NCI-H2171 (cell line): ENCODE measurements at regions not wholly inside any gene's neighbourhood (a gene's known extent, or its start where the extent isn't known, plus 50 kb on each side); places are given as distances from the start of the nearest gene placed in this dataset.
"Not testable (repeated sequence)": the region's sequence is repeated elsewhere in the genome, so short reads cannot be mapped to it uniquely, and the experiment has no call there.

Experiments
- DNase-seq: peaks from one replicate; lab custom pipeline; 2025; lab: John Stamatoyannopoulos, UW

DNA sequence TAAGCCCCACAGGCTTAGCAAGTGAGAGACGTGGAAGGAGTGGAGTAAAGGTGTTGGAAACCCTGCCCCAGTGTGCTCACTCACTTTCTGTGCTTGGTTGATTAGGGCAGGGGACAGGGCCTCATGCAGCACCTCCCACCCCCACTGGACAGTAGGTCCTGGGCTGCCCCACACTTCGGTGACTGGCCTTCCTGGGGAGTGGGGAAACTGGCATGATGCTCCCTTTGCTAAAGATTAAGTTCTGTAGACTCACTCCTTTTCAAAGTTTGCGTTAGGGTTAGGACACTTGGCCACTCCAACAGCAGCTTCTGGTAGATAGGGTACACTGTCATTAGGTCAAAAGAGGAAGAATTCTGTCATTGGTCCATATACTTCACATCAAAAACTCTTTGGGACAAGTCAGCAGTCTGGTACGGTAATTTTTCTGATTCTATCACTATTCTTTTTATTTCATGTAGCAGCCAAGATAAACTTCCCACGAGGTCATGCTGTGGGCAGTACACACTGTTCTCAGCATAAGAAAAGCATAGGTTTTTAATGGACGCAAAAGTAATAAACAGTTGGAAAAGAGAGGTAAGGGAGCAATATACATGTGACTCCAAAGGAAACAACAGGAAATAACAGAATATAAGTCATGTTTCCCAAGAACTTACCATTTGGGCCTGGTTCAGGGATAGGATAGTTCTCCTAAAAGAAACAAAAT lies 106.6 kb upstream of the TERB2 start:
- DNase-seq: not testable (repeated sequence)

DNA sequence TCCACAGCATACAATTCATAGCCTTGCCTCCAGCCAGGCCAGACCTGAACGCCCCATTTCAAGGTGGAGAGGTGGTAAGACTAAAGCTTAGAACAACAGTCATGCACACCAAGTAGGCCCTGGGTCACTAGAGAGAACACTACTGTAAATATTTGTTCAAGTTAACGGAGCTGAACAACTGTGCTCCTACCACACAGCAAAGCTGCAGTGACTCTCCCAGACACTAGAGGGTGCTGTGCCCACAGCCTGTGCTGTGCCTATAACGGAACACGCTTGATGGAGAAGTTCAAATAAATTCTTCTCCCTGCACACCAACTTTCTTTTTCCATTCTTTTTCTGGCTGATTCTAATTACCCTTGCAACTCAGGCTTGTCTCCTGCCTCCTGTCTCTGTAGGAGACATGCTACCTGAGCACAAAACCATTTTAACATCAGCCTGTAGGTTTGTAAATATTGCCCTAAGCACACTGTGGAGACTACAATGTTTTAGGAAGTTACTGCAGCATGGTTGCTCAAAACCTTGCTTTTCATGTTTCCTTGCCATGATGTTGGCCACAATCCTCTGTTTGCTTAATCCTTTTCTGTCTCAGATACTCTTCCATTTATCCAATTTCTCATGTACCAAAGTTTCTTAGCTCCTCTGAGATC lies 103.1 kb upstream of the TERB2 start:
- not testable (repeated sequence) for DNase-seq

DNA sequence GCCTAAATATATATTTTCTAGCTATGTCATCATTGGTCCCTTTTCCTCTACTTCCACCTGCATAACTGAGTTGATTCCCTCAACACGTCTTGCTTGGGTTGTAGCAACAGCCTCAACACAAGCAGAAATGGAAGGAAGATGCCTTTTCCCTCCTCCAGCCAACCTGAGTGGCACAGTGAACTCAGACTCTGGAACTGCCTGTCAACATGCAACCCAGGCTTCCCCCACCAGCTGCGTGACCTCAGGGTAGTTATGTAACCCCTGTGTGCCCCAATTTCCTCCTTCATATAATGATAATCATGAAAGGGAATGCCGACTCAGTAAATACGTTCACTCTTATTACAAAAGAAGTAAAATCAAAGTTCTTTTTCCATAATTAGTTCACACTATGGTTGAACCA lies 101.8 kb upstream of the TERB2 start:
- DNase-seq: not testable (repeated sequence)

DNA sequence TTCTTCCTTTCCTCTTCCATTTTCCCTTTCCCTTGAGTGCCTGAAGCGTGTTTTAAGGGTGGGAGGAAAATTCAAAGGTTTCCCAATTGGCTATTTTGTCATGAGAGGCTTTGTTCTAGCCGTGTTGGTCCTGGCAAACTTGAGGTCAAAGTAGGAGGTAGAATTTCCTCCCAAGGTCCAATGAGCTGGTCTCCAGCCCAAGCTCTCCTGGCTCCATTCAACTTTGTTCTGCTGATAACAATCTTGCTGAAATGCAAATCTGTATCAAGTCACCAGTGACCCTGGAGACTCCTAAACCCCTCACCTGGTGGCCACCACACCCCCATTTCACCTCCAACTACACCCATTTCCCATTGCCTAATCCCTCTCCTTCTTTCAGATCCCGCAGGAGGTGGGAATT lies 100.2 kb upstream of the TERB2 start:
- DNase-seq: not testable (repeated sequence)

DNA sequence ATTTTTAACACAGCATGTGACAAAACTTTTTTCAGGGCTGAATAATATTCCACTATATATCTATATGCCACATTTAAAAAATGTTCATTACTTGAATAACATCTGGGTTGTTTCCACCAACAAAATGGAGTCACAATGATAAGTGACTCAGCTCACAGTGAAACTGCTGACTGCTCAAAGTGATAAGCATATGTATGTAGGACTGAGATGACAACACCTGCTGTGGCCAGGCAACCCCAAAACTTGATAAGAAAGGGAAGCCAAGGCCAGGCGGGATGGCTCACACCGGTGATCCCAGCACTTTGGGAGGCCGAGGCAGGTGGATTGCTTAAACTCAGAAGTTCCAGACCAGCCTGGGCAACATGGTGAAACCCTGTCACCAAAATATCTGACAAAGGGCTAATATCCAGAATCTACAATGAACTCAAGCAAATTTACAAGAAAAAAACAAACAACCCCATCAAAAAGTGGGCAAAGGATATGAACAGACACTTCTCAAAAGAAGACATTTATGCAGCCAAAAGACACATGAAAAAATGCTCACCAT lies 99.2 kb upstream of the TERB2 start:
- DNase-seq: not testable (repeated sequence)

DNA sequence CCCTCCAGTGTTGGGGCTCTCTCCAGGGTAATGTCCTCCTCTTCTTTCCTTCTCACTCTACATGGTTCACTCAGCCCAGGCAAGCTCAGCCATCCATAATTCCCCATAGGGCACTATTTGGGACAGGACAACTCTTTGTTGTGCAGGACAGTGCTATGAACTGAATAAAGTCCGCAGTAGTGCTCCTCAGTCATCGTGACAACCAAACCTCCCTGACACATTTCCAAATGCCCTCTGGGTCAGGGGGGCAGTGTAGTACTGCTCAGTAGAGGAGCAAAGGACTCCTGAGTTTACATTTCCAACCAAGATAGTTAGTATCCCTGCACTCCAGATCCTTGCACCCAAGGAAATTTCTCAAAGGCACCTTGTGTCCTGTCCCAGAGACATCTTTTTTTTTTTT lies 97.4 kb upstream of the TERB2 start:
- not testable (repeated sequence) for DNase-seq

DNA sequence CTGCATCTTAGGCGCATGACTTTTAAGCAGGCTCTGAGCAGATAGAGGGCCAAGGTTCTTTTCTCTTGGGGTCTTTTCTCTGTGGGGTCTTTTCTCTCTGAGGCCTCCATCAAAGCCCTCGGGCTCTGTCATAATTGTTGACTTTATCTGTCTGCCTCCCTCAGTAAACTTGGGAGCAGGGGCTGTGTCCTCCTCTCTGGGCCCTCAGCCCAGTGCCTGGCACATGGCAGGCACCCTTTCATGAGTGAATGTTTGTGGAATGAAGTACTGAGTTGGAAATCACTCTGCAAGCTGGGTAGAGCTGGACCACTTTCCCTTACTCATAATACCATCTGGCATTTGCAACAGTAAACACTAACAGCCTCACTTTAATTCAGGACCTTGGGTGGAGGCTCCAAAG lies 96.3 kb upstream of the TERB2 start:
- not testable (repeated sequence) for DNase-seq

DNA sequence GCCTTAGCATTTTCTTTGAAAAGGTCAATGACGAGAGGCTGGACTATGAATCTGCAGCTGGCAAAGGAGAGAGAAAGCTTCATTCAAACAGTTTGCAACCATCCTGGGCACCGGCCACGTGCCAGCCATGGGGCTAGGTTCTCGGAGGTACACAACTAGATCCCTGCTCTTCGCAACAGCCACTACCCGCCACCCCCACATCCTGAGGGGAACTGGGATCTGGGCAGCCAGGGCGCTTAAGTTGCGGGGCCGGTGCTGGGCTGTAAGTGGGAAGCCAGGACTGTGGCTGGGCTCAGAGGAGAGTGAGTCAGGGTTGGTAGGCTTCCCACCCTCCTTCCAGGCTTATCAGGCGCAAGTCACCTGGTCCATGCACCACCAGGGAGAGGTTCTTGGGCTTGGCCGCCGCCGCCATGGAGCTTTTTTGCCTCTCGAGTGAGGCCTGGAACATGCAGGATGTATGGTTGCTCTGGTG lies 95.0 kb upstream of the TERB2 start:
- no peak for DNase-seq

DNA sequence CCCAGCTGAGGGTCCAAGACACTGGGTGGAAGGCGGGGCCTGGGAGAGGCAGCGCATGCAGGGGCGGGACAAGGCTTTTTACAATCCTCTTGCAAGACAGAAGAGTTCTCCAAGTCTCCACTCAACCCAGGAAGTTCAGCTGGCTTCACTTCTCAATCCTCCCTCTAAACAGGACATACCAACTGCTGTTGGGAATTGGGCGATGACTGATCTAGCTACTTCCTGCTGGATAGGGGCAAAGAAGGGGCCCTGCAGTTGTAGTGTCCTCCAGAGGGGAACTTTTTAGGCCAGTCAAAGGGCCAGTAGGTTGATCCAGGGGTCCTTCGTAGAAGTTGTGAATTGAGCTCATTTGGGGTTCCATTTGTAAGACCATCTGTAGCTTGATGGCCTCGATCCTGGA lies 94.6 kb upstream of the TERB2 start:
- no peak for DNase-seq

DNA sequence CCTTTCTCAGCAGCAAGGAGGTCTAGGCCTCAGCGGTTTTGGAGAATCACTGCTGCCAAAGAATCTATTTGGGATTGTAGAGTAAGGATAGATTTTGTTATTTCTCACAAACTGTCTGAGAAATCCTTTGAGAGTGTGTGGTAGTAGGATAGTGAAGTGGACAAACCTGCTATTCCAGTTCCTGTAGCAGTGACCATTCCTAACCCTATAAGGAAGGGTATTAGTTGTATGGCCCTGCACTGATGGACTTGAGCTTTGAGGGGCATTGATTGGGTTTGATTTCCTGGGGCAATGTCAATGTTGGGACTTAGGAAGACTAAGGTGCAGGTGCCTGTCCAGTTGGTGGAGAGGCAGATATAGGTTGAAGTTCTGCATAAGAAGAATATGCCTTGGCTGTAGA lies 93.6 kb upstream of the TERB2 start:
- DNase-seq: not testable (repeated sequence)

DNA sequence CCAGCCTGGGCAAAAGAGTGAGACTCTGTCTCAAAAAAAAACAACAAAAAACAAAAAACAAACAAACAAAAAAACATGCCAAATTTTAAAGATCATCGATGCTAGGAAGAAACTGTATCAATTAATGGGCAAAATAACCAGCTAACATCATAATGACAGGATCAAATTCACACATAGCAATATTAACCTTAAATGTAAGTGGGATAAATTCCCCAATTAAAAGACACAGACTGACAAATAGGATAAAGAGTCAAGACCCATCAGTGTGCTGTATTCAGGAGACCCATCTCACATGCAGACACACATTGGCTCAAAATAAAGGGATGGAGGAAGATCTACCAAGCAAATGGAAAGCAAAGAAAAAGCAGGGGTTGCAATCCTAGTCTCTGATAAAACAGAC lies 88.4 kb upstream of the TERB2 start:
- DNase-seq: not testable (repeated sequence)

DNA sequence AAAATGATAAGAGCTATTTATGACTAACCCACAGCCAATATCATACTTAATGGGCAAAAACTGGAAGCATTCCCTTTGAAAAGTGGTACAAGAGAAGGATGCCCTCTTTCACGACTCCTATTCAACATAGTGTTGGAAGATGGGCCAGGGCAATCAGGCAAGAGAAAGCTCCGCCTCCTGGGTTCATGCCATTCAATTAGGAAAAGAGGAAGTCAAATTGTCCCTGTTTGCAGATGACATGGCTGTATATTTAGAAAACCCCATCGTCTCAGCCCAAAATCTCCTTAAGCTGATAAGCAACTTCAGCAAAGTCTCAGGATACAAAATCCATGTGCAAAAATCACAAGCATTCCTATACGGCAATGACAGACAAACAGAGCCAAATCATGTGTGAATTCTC lies 86.4 kb upstream of the TERB2 start:
- DNase-seq: not testable (repeated sequence)

DNA sequence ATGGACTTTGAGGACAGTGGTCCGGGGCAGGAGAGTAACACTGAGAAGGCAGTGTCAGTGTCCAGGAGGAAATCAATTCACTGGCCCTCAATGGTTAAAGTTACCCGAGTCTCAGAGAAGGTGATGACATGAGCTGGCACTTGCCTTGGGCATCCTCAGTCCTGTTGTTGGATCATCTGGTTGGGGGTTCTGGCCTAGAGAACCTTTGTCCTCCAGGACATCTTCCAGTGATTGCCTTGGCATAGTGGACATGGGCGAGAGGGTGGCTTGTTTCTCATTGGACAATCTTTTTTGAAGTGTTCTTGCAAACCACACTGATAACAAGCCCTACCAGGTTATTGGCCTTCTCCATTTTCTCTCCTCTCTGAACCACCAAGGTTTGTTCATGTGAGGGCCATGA lies 83.4 kb upstream of the TERB2 start:
- no peak for DNase-seq

DNA sequence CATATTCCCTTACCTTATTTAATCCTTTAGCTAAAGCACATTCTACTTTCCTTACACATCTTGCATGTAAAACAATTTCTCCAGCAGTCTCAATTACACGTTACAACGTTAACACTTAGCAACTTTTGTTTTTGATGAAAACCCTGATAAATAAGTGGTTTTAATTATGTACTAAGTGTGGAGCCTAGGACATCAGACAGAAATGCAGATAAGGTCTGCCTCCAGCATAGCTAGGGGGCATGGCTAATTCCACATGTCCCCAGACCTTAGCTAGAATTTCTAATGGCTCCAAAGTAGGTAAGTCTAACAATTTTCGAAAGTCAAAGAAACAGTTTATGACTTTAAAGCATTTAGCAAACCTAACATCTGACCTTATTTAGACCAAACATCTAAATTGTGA lies 77.4 kb upstream of the TERB2 start:
- DNase-seq: no peak

DNA sequence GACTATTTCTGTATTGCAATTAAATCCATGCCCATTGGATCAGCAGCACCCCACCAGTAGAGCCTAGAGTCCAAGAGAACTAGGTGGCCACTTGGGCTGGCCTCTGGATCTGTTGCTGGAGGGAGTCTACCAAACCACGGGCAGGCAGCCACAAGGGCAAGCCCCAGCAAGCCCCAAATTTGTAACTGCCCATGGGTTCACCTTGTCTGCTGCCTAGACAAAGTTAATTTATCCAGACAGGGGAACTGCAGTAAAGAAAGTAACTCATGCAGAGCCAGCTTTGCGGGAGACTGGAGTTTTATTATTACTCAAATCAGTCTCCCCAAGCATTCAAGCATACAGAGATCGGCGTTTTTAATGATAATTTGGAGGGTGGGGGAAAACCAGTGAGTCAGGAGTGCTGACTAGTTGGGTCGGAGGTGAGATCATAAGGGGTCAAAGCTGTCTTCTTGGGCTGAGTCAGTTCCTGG lies 74.0 kb upstream of the TERB2 start:
- no peak for DNase-seq

DNA sequence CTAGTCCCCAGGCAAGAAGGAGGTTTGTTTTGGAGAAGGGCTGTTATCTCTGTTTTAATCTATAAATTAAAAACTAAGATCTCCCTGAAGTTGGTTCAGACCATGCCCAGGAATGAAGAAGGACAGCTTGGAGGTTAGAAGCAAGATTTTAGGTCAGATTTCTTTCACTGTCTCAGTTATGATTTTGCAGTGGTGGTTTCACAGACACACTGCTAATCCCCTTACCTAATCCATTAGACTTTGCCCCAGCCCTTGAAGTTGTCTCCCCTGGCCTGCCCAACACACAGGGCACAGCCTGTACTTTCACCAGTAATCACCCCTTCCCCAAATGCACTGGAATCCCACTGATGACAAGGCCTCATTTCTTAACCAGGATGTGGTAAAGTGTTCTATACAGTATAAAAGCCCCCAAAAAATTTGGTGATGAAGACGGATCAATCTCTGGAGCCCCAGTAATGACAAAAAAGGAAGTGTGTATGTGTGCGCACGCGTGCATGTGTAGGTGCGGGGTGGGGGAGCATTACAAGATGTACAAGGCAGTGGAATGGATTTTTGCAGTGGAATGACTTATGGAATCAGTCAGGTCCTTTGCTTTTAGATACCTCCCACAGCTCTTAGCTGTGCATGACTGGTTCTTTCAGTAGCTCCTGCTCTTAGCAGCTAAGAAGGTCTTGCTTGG lies 73.1 kb upstream of the TERB2 start:
- no peak for DNase-seq

DNA sequence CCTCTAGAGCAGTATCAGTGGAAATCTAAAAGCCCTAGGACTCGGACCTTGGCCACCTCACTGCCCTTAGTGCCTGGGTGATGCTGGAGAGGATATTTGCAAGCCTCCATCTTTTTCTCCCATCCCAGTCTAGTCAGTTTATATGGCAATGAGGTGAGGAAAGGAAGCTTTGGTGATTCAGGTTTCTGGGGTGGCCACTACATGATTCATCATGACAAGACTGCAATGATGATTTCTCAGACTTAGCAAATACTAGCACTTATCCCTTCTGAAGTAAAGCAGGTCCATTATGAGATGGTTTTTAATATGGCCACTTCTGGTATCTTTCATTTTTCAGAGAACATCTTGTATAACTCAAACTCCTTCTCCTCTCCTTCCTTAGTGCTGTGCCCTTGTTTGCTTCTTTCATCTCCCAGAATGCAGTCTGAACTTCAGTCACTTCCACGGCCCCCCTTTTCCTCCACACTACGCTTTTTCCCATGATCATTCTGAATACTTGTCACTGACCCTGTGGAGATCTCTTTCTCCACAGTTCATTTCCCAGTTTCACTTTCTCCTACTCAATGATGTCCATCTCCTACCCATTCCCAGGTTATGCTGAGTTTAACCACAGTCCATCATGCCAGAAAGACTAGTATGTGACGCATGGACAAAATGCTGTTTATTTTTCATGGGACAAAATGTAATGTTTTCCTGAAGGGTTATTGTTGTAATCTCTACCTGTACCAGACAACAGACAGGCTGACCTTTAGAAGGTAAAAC lies 57.4 kb upstream of the TERB2 start:
- DNase-seq: not testable (repeated sequence)

DNA sequence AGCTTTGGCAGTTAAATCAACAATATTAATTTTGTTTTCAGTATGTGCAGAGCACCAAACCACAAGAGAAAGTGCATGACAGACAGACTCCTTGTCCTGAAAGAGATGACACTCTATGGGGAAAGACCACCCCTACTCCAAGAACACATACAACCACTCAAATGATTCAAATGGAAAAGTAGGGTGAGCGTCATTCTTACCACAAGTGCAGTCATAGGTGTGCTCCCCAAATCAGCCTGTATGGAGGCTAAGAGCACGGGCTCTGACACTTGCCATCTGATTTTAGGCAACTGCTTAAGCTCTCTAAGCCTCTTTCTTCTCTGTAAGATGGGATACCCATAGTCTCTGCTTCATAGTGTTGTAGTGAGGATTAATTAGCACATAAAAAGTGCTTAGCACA lies 56.7 kb upstream of the TERB2 start:
- DNase-seq: not testable (repeated sequence)

DNA sequence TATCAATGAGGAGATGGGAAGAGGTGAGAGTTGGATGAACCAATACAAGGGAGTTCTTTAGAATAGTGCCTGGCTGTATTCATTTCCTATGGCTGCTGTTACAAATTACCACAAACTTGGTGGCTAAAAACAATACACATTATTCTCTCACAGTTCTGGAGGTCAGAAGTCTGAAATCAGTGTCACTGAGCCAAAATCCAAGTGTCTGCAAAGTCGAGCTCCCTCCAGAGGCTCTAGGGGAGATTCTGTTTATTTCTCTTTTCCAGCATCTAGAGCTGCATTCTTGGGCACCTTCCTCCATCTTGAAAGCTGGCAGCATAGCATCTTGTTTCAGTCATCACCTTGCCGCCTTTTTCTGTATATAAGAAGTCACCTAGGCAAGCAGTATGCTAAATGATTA lies 55.7 kb upstream of the TERB2 start:
- not testable (repeated sequence) for DNase-seq

DNA sequence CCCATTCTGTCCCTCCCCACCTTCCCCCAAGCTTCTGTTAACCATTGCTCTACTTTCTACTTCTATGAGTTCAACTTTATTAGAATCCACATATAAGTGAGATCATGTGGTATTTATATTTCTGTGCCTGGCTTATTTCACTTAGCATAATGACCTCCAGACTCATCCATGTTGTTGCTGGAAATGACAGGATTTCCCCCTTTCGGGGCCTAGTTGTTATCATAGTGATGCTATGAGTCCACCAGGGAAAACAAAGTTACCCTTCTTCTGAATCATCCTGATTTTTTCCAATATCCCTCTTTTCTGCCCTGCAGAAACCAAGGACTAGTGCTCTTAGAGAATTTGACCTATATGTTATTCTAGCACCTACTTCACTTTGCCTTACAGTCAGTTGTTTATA lies 53.2 kb upstream of the TERB2 start:
- not testable (repeated sequence) for DNase-seq

DNA sequence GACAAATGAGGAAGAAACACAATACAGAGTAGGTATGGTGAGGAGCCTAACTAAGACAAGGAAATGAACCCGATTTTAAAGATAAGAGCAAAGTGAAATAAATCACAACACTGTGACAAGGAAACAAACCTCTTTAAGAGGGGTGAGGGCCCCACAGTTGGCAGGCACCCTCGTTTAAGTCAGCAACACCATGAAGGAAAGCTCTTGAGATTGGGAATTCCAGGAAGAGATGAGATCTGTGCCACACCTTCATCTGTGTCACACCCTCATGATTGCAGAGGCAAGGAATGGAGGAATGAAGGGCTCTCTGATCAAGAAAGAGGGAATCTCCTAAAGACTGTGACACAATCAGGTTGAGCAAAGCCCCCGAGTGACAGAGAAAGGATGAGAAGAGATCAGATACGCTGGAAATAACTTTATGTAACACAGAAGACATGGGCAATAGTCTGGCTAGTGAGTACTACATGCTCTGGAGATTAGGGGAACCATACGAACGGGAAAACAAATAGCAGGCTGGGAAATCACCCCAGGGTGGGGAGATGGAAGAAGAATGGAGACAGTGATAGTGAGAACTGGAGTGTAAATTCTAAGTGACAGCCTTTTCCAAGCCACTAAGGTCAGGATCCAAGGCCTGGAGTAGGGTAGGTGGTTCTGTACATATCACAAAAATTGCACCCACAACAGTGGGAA lies 51.7 kb upstream of the TERB2 start:
- not testable (repeated sequence) for DNase-seq
